ENCODE measurements at regions not wholly inside any gene's neighbourhood (a gene's known extent, or its start where the extent isn't known, plus 50 kb on each side); places are given as distances from the start of the nearest gene placed in this dataset.

DNA sequence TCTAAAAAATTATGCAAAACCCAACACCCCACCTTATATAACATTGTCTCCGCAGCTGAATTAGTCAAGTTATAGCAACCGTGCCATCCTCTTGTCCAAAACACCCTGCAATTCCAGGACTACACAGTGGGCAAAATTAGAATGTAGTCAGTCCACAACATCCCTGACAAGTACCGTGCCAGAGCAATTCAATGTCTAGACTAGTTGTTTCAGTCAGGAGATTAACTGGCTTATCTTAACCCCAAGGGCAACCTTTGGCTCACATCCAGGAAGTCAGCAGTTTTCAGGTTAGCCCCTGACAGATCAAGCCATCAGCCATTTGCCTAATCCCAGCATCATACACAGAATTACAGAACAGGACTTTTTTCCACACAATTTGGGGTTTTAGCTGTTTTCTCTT lies 240.8 kb upstream of the TMEM161B start:
- Histone ChIP-seq H3K27me3 (peaks cover 14% of the 10 kb centered on the region), H3K27ac (no peak overlapping the region), H3K36me3 (no peaks in the 10 kb centered on the region), H3K9me3 (no peaks in the 10 kb centered on the region), H3K4me3 (no peak overlapping the region), H3K4me1 (no peaks in the 10 kb centered on the region)
- intact Hi-C loops (cut with DNase I; ENCODE audit: low total_unique reads), result no loop called here
- in situ Hi-C loops (cut with MboI; ENCODE audit: low pct_ligation_motif_present in 1 of 4, low pct_unique_long_range_greater_than_20kb in 1 of 4, low sequenced_read_pairs in 3 of 4), result no loop called here
- no peak for TF ChIP-seq EP300 (IDR thresholded peaks at IDR 0.05; ENCODE audit: low read depth)
- TF ChIP-seq CTCF (IDR thresholded peaks at IDR 0.05), result no peak
- TF ChIP-seq POLR2AphosphoS5 (IDR thresholded peaks at IDR 0.05), result no peak
- no peak for TF ChIP-seq POLR2A (IDR thresholded peaks at IDR 0.05)
- 74 to 86% methylated on average over 2 to 3 of the region's 3 CpGs for WGBS, 2 donors (ENCODE audit: low coverage in 1 of 2)
- DNase-seq, result no peak

GRCh38 chr5:88507261-88507660 lies 238.6 kb upstream of the TMEM161B start:
- Histone ChIP-seq H3K27me3 (peaks cover 5% of the 10 kb centered on the region), H3K27ac (no peak overlapping the region), H3K4me1 (peaks cover 0 to 12% (median 0%) of the 10 kb centered on the region in 4 donors), H3K9me3 (no peaks in the 10 kb centered on the region), H3K36me3 (no peaks in the 10 kb centered on the region), H3K4me3 (no peak overlapping the region)
- 80 to 92% methylated on average over 4 of the region's 4 CpGs for WGBS, 2 donors (ENCODE audit: low coverage in 1 of 2)
- intact Hi-C loops (cut with DNase I; ENCODE audit: low total_unique reads), result no loop called here
- no peak for TF ChIP-seq POLR2A (IDR thresholded peaks at IDR 0.05)
- DNase-seq, result no peak
- in situ Hi-C loops (cut with MboI; ENCODE audit: low pct_ligation_motif_present in 1 of 4, low pct_unique_long_range_greater_than_20kb in 1 of 4, low sequenced_read_pairs in 3 of 4), result no loop called here

- TF ChIP-seq EP300 (IDR thresholded peaks at IDR 0.05; ENCODE audit: low read depth), result no peak
- no peak for TF ChIP-seq POLR2A (IDR thresholded peaks at IDR 0.05)
- TF ChIP-seq CTCF (IDR thresholded peaks at IDR 0.05), result no peak
- TF ChIP-seq POLR2AphosphoS5 (IDR thresholded peaks at IDR 0.05), result no peak
- Histone ChIP-seq H3K27me3 (no peaks in the 10 kb centered on the region), H3K27ac (no peak overlapping the region), H3K36me3 (no peaks in the 10 kb centered on the region), H3K4me3 (peak overlapping the region in 1 of 4 donors; percentile 57), H3K4me1 (peaks cover 0 to 12% (median 0%) of the 10 kb centered on the region in 4 donors), H3K9me3 (no peaks in the 10 kb centered on the region)
- intact Hi-C loops (cut with DNase I; ENCODE audit: low total_unique reads), result no loop called here
- DNase-seq, result no peak
- in situ Hi-C loops (cut with MboI; ENCODE audit: low pct_ligation_motif_present in 1 of 4, low pct_unique_long_range_greater_than_20kb in 1 of 4, low sequenced_read_pairs in 3 of 4), result no loop called here
- WGBS, 2 donors (ENCODE audit: low coverage in 1 of 2), result 66 to 75% methylated on average over 3 of the region's 3 CpGs
Observed at GRCh38 chr5:88503406-88503805, 234.8 kb upstream of the TMEM161B start.

DNA sequence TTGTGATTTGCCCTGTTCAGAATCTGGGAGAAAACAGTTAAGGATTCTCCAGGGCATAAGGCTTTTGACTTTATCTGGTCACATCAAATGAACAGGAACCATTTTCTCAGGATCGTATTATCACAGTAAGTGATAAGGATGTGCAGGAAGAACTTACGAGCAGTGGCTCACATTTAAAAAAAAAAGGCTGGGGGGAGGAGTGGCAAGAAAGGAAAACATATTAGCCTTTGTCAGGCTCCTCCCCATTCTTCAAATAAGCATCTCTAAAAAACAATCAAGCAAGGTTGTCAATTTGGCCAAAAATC lies 234.3 kb upstream of the TMEM161B start:
- Histone ChIP-seq H3K27me3 (no peaks in the 10 kb centered on the region), H3K27ac (no peak overlapping the region), H3K4me3 (peak overlapping the region in 2 of 4 donors; percentile 32 to 57), H3K36me3 (no peaks in the 10 kb centered on the region), H3K4me1 (peaks cover 0 to 12% (median 0%) of the 10 kb centered on the region in 4 donors), H3K9me3 (no peaks in the 10 kb centered on the region)
- DNase-seq, result no peak
- TF ChIP-seq POLR2A (IDR thresholded peaks at IDR 0.05), result no peak
- TF ChIP-seq CTCF (IDR thresholded peaks at IDR 0.05), result no peak
- no peak for TF ChIP-seq EP300 (IDR thresholded peaks at IDR 0.05; ENCODE audit: low read depth)
- no peak for TF ChIP-seq POLR2AphosphoS5 (IDR thresholded peaks at IDR 0.05)
- intact Hi-C loops (cut with DNase I; ENCODE audit: low total_unique reads) (no loop called here), in situ Hi-C loops (cut with MboI; ENCODE audit: low pct_ligation_motif_present in 1 of 4, low pct_unique_long_range_greater_than_20kb in 1 of 4, low sequenced_read_pairs in 3 of 4) (no loop called here)
- WGBS, 2 donors (ENCODE audit: low coverage in 1 of 2), result 20 to 41% methylated on average over 2 of the region's 2 CpGs

Measured in transverse colon (tissue), 4 donors.